CD4-positive, alpha-beta memory T cell (primary cell): ENCODE measurements at regions not wholly inside any gene's neighbourhood (a gene's known extent, or its start where the extent isn't known, plus 50 kb on each side); places are given as distances from the start of the nearest gene placed in this dataset.

Experiments
- CTCF ChIA-PET: fragments of 350-600 bp; sonication (Branson Sonifier 250); formaldehyde crosslinking; loops from one replicate; lab custom pipeline; 2021; ENCODE audit warnings: inconsistent platforms; ENCODE audit not compliant: partially characterized antibody; lab: Charles Lee
- POLR2A ChIA-PET: fragments of 350-600 bp; sonication (Branson Sonifier 250); formaldehyde crosslinking; loops from one replicate; lab custom pipeline; 2021; ENCODE audit not compliant: partially characterized antibody; lab: Charles Lee
- DNase-seq, 5 donors: peaks; one replicate each; pipeline versions ENCODE4 v3.0.0 to v3.0.0-alpha.2; 2020 to 2022; ENCODE audit warnings: mixed read lengths in 1 of 5
- H3K27ac ChIP-seq: one replicate; pipeline ENCODE4 v1.7.0; 2013; ENCODE audit warnings: low read depth, low read length
- H3K27me3 ChIP-seq: 2 replicates; pipeline ENCODE4 v1.7.0; 2013; ENCODE audit warnings: mild to moderate bottlenecking, low read length, moderate library complexity; ENCODE audit not compliant: insufficient read depth
- H3K36me3 ChIP-seq: 2 replicates; pipeline ENCODE4 v1.7.0; 2013; ENCODE audit warnings: mild to moderate bottlenecking, low read length, moderate library complexity; ENCODE audit not compliant: insufficient read depth
- H3K4me1 ChIP-seq: 2 replicates; pipeline ENCODE4 v1.7.0; 2013; ENCODE audit warnings: mild to moderate bottlenecking, low read length, moderate library complexity; ENCODE audit not compliant: insufficient read depth
- H3K4me3 ChIP-seq, 2 donors: one replicate each; pipeline ENCODE4 v1.7.0; 2013; ENCODE audit warnings: low read length in 2 of 2, mild to moderate bottlenecking in 1 of 2
- H3K9me3 ChIP-seq, 2 donors: one replicate each; pipeline ENCODE4 v1.7.0; 2013; ENCODE audit warnings: low read length in 2 of 2, control low read depth in 1 of 2; ENCODE audit not compliant: control insufficient read depth in 1 of 2
- H3K27ac Mint-ChIP-seq, 7 donors: one replicate each; pipeline ENCODE4 v1.8.0; 2020 to 2021; ENCODE audit warnings: mixed read lengths in 7 of 7, mild to moderate bottlenecking in 6 of 7, inconsistent platforms in 3 of 7, moderate library complexity in 3 of 7
- H3K27me3 Mint-ChIP-seq, 2 donors: one replicate each; pipeline ENCODE4 v1.8.0; 2020 to 2021; ENCODE audit warnings: mixed read lengths in 2 of 2
- H3K36me3 Mint-ChIP-seq, 2 donors: one replicate each; pipeline ENCODE4 v1.8.0; 2020 to 2021; ENCODE audit warnings: mixed read lengths in 2 of 2, inconsistent platforms in 1 of 2, mild to moderate bottlenecking in 1 of 2
- H3K4me1 Mint-ChIP-seq, 4 donors: one replicate each; pipeline ENCODE4 v1.8.0; 2020 to 2021; ENCODE audit warnings: mixed read lengths in 4 of 4, mild to moderate bottlenecking in 1 of 4
- H3K4me3 Mint-ChIP-seq, 8 donors: one replicate each; pipeline ENCODE4 v1.8.0; 2020 to 2021; ENCODE audit warnings: mixed read lengths in 8 of 8, mild to moderate bottlenecking in 7 of 8, moderate library complexity in 6 of 8, inconsistent platforms in 3 of 8
- H3K9me3 Mint-ChIP-seq, 8 donors: one replicate each; pipeline ENCODE4 v1.8.0; 2020 to 2021; ENCODE audit warnings: mixed read lengths in 8 of 8, mild to moderate bottlenecking in 5 of 8, inconsistent platforms in 3 of 8, moderate library complexity in 1 of 8
- intact Hi-C: fragments of 100-400 bp; cut with micrococcal nuclease; formaldehyde crosslinking; loops from one replicate; pipeline ENCODE4 v1.15.1; 2023

DNA sequence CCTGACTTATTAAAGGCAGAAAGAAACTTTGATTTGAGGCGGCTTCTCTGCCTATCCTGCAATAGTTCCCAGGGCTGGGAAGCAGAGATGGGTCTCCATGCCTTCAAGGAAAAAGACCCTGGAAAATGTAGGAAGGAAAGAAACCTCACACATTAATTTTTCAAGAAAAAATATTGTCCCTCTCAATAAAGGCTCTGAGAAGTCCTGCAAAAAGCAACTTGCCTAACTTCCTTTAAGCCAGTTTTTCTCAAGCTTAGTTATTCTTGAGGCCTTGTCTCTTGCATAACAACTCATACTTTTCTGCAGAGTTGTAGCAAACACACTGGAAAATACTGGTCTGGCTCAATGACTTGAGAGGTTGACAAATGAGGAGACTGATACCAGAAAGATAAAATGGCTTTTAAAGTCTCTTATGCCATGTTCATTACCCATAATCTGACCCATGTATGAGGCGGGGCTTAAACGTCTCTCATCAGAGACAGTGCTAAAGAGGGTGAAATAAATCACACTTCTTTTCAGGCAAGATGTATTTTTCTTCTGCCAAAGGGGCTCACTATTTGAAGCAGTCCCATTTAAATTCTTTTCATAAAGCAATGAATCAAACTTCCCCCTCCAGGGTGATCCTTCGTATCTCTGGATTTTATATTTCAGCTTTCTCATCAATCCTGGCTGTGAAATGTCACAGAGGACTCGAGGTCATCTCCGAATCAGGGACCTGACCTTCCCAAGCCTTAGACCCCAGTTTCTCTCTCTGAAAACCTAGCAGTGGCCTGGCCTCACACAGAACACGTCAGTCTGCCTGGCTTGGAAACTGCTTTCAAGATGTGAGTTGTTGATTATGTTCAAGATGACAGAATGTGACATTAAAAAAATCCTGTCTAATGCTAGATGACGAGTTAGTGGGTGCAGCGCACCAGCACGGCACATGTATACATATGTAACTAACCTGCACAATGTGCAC lies 82.3 kb upstream of the KCNG1 start:
- intact Hi-C loops, result no loop called here
- POLR2A ChIA-PET, result no interaction called here
- no peaks in the 10 kb centered on the region for H3K27me3 ChIP-seq
- H3K4me1 ChIP-seq, result no peaks in the 10 kb centered on the region
- CTCF ChIA-PET, result no interaction called here
- H3K36me3 ChIP-seq, result no peaks in the 10 kb centered on the region
- Mint-ChIP-seq H3K36me3 (no peaks in the 10 kb centered on the region), H3K4me3 (no peak overlapping the region), H3K27me3 (peaks cover 9 to 23% of the 10 kb centered on the region in 2 donors), H3K27ac (no peak overlapping the region), H3K9me3 (peaks cover 0 to 2% (median 0%) of the 10 kb centered on the region in 8 donors), H3K4me1 (no peaks in the 10 kb centered on the region)
- H3K9me3 ChIP-seq, result no peaks in the 10 kb centered on the region
- H3K27ac ChIP-seq, result no peak overlapping the region
- H3K4me3 ChIP-seq, result no peak overlapping the region
- DNase-seq, result no peak

DNA sequence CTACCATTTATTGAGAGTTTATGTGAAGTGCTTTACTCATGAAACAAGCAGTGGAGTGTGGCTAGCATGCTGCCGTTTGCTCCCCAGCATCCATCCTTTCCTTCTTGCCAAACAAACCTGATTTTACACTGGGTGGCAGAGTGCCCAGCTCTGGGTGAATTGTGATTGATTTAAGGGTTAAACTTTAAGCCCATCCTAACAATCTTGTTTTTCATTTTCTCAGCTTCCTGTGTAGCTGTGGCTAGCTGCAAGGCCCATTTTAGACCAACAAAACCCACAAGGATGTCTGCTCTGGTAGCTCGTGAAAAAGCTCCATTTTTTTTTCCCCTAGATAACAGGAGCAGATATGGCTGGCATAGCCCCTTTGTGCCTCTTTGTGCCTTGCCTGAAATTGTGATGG lies 77.7 kb upstream of the KCNG1 start:
- POLR2A ChIA-PET, result no interaction called here
- Histone ChIP-seq H3K9me3 (no peaks in the 10 kb centered on the region), H3K4me3 (no peak overlapping the region), H3K4me1 (no peaks in the 10 kb centered on the region), H3K36me3 (no peaks in the 10 kb centered on the region), H3K27ac (no peak overlapping the region), H3K27me3 (no peaks in the 10 kb centered on the region)
- DNase-seq, result no peak
- peaks cover 0 to 2% (median 0%) of the 10 kb centered on the region in 8 donors for H3K9me3 Mint-ChIP-seq
- CTCF ChIA-PET, result interaction anchor here (0.5 kb wide), 1 partner anchor 16 kb away, joined by 3 read pairs; no protein-coding TSS in a partner anchor
- no peak overlapping the region for H3K4me3 Mint-ChIP-seq
- no peaks in the 10 kb centered on the region for H3K4me1 Mint-ChIP-seq
- H3K36me3 Mint-ChIP-seq, result no peaks in the 10 kb centered on the region
- H3K27ac Mint-ChIP-seq, result no peak overlapping the region
- H3K27me3 Mint-ChIP-seq, result peaks cover 4 to 15% of the 10 kb centered on the region in 2 donors
- intact Hi-C loops, result no loop called here

DNA sequence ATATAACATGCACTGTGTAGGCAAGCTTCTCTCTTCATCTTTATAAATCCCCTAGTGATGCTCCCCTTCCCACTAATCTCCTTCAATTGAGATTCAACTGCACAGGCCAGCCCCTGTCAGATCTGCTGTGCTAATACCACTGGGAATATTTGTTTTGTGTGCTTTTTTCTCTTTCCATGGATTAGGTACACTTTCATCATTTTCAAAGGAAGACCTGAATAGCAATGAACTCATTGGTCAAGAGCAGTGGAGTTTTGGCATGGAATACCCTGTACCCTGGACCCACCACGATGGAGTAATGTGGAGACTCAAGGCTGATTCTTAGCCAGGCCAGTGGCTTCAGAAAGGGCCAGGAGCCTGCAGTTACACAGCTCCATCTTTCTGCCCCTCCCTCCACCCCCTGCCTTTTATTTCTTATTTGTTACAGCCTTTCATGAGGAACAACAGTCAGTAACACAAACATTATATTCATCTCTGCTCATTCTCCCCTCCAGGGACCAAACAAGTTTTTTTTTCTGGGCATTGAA lies 75.4 kb upstream of the KCNG1 start:
- H3K9me3 Mint-ChIP-seq, result peaks cover 0 to 2% (median 0%) of the 10 kb centered on the region in 8 donors
- intact Hi-C loops, result no loop called here
- Histone ChIP-seq H3K4me1 (no peaks in the 10 kb centered on the region), H3K27me3 (peaks cover 2% of the 10 kb centered on the region), H3K9me3 (no peaks in the 10 kb centered on the region), H3K36me3 (no peaks in the 10 kb centered on the region), H3K4me3 (no peak overlapping the region), H3K27ac (no peak overlapping the region)
- no peak overlapping the region for H3K27ac Mint-ChIP-seq
- ChIA-PET CTCF (no interaction called here), POLR2A (no interaction called here)
- H3K4me1 Mint-ChIP-seq, result no peaks in the 10 kb centered on the region
- peaks cover 9 to 23% of the 10 kb centered on the region in 2 donors for H3K27me3 Mint-ChIP-seq
- no peak overlapping the region for H3K4me3 Mint-ChIP-seq
- H3K36me3 Mint-ChIP-seq, result no peaks in the 10 kb centered on the region
- DNase-seq, result no peak

DNA sequence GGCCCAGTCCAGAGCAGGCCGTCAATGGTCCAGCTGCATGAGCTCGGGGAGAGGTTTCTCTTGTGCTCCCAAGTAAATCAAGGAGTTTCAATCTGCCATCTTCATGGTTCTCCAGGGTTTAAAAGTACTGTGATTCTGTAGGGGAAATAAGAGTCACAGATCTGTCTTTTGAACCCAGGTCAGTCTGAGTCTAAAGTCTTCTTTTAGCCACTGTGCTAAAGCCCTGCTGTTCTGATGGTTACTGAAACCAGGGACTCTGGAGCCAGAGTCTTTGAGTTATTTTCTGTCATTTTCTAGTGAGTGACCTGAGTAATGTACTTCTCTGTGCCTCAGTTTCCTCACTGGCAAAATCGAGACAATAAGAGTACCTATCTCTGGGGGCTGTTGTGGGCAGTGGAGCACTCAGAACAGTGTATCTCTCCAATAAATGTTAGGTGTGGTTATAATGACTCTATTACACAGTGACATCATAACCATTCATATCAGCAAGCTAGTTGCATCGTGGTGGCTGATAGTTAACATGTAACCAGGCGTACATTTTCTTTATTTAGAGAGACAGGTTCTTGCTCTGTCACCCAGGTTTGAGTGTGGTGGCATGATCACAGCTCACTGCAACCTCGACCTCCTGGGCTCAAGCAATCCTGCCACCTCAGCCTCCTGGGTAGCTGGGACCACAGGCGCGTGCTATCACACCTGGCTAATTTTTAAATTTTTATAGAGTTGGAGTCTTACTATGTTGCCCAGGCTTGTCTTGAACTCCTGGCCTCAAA lies 74.6 kb upstream of the KCNG1 start:
- peaks cover 0 to 1% (median under 1%) of the 10 kb centered on the region in 4 donors for H3K4me1 Mint-ChIP-seq
- Histone ChIP-seq H3K4me3 (no peak overlapping the region), H3K36me3 (no peaks in the 10 kb centered on the region), H3K9me3 (no peaks in the 10 kb centered on the region), H3K27me3 (peaks cover 9% of the 10 kb centered on the region), H3K4me1 (no peaks in the 10 kb centered on the region), H3K27ac (no peak overlapping the region)
- CTCF ChIA-PET, result no interaction called here
- POLR2A ChIA-PET, result no interaction called here
- H3K27me3 Mint-ChIP-seq, result peaks cover 13 to 25% of the 10 kb centered on the region in 2 donors
- intact Hi-C loops, result no loop called here
- H3K9me3 Mint-ChIP-seq, result peaks cover 0 to 2% (median 0%) of the 10 kb centered on the region in 8 donors
- no peak overlapping the region for H3K4me3 Mint-ChIP-seq
- no peak for DNase-seq
- H3K27ac Mint-ChIP-seq, result no peak overlapping the region
- no peaks in the 10 kb centered on the region for H3K36me3 Mint-ChIP-seq

DNA sequence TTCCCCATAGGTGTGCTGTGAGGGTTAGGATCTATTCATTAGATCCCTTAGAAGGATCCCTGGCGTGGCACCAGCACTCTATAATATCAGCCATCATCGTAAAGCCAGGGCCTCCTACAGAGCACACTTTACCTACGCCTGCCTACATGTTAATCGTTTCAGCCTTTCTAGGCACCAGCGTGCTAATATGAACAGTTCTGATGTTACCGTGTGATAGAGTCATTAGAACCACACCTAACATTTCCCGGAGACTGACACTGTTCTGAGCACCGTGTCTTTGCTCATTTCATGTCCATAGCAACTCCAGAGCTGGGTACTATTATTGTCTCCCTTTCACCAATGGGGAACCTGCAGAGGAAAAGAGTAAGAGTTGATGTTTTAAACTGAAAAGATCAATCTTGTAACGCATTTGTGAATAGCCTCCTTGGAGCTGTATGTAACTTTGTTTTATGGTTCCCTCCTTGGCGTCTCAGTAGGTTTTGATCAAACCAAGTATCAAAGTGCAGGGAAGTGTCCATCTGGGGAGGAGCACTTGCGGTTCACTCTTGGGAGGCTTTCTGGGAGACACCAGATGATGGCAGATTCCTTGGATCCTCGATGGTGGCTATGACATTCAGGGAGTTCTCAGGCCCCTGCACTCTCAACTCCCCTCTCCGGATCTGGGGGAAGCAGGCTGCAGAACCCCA lies 73.8 kb upstream of the KCNG1 start:
- intact Hi-C loops, result no loop called here
- Histone ChIP-seq H3K36me3 (no peaks in the 10 kb centered on the region), H3K27me3 (peaks cover 13% of the 10 kb centered on the region), H3K27ac (no peak overlapping the region), H3K4me1 (peaks cover 7% of the 10 kb centered on the region), H3K4me3 (no peak overlapping the region), H3K9me3 (no peaks in the 10 kb centered on the region)
- Mint-ChIP-seq H3K27ac (no peak overlapping the region), H3K36me3 (no peaks in the 10 kb centered on the region), H3K9me3 (peaks cover 0 to 2% (median 0%) of the 10 kb centered on the region in 8 donors), H3K4me3 (no peak overlapping the region), H3K27me3 (peaks cover 20 to 29% of the 10 kb centered on the region in 2 donors), H3K4me1 (peaks cover 2 to 4% (median 3%) of the 10 kb centered on the region in 4 donors)
- DNase-seq, result no peak
- CTCF ChIA-PET, result no interaction called here
- POLR2A ChIA-PET, result no interaction called here

DNA sequence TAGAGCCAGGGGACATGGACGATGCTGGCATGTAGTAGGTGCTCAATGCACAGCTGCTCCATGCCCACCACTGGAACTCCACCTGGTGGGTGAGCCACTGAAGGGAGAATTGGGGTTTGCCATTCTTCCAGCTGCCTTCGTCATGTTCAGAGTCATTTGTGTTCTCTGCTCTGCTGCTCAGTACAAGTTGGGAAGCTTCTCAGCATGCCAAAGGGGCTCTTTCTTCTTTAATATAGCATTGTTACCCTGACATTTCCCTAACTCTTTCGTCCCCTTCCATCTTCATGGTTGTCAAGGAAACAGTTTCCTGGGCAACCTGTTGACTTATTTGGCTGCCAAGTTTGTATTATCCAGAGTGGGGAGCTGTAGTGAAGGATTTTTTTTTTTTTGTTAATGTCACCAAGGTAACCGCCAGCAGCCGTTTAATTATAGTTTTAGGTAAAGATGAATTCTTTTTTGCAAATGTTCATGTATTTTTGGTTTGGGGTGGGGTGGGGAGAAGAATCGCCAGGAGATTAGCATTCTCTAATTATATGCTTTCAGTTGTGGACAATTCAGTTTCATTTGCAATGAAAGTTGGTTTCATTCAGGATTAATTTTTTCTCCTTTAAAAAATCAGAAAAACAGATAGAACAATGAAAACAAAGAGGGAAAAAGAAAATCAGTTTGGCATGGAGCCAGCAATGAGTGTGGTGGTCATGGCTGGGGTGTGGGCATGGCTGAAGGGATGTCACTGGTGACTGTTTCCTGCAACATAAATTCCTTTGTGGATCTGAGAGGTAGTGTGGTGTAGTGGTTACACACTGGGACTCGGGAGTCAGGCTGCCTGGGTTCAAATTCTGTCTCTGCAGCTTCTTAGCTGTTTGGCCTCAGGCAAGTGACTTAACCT lies 73.0 kb upstream of the KCNG1 start:
- ChIA-PET POLR2A (no interaction called here), CTCF (no interaction called here)
- H3K36me3 ChIP-seq, result no peaks in the 10 kb centered on the region
- DNase-seq, result no peak
- H3K4me1 ChIP-seq, result peaks cover 9% of the 10 kb centered on the region
- Mint-ChIP-seq H3K27ac (no peak overlapping the region), H3K4me1 (peaks cover 2 to 4% (median 3%) of the 10 kb centered on the region in 4 donors), H3K36me3 (no peaks in the 10 kb centered on the region), H3K4me3 (no peak overlapping the region), H3K27me3 (peaks cover 27 to 33% of the 10 kb centered on the region in 2 donors), H3K9me3 (no peaks in the 10 kb centered on the region)
- intact Hi-C loops, result no loop called here
- no peak overlapping the region for H3K27ac ChIP-seq
- no peaks in the 10 kb centered on the region for H3K9me3 ChIP-seq
- H3K27me3 ChIP-seq, result peaks cover 16% of the 10 kb centered on the region
- H3K4me3 ChIP-seq, result no peak overlapping the region
